Panc1 (cell line): ENCODE measurements at regions not wholly inside any gene's neighbourhood (a gene's known extent, or its start where the extent isn't known, plus 50 kb on each side); places are given as distances from the start of the nearest gene placed in this dataset.

Experiments
- ATAC-seq: fragments of 200-7000 bp; cut with Tn5 transposase; 2 replicates; pipeline ENCODE4 v1.9.1; 2020; ENCODE audit warnings: mild to moderate bottlenecking, moderate library complexity
- BruUV-seq: library from RNA; stranded (reverse); fragments of 400-500 nt; replicated peaks from 2 replicates; lab custom pipeline; 2021; lab: Mats Ljungman, UMichigan
- CTCF ChIA-PET: fragments of 300-600 bp; sonication (Branson Sonifier 250); formaldehyde crosslinking; loops from one replicate; lab custom pipeline; 2022; ENCODE audit warnings: antibody characterized with exemption; lab: Charles Lee
- POLR2A ChIA-PET: fragments of 300-600 bp; sonication (Branson Sonifier 250); formaldehyde crosslinking; loops from one replicate; lab custom pipeline; 2022; ENCODE audit warnings: antibody characterized with exemption; lab: Charles Lee
- DNase-seq: peaks from one replicate; pipeline ENCODE4 v3.0.0-alpha.2; 2010; ENCODE audit warnings: low read depth, low spot score
- H3K27ac ChIP-seq: 2 replicates; pipeline ENCODE4 v1.5.1; 2011; ENCODE audit warnings: mild to moderate bottlenecking, low read length, inconsistent platforms
- H3K27me3 ChIP-seq: fragments of 200-500 bp; sonication (Bioruptor generic); 2 replicates; pipeline ENCODE4 v1.6.0; 2014; ENCODE audit warnings: low read length, inconsistent platforms; ENCODE audit not compliant: control insufficient read depth, insufficient read depth
- H3K36me3 ChIP-seq: fragments of 200-500 bp; sonication (Bioruptor generic); 2 replicates; pipeline ENCODE4 v1.5.1; 2014; ENCODE audit warnings: inconsistent platforms, mild to moderate bottlenecking, low read length, moderate library complexity; ENCODE audit not compliant: control insufficient read depth, insufficient read depth
- H3K4me1 ChIP-seq: 2 replicates; pipeline ENCODE4 v1.5.1; 2011; ENCODE audit warnings: inconsistent platforms, mild to moderate bottlenecking, low read length, moderate library complexity; ENCODE audit not compliant: control insufficient read depth, insufficient read depth
- H3K4me3 ChIP-seq, 2 experiments: 2 replicates each; pipeline ENCODE4 v1.5.1; 2011 to 2012; ENCODE audit warnings: low read depth in 2 of 2, low read length in 2 of 2, mild to moderate bottlenecking in 2 of 2, inconsistent platforms in 1 of 2, moderate library complexity in 1 of 2
- H3K9me3 ChIP-seq: fragments of 200-500 bp; sonication (Bioruptor generic); 2 replicates; pipeline ENCODE4 v1.5.1; 2014; ENCODE audit warnings: low read depth, mild to moderate bottlenecking, inconsistent platforms, low read length, moderate library complexity; ENCODE audit not compliant: control insufficient read depth, insufficient read depth
- CTCF ChIP-seq: fragments of 450-650 bp; IDR thresholded peaks from 2 replicates; pipeline ENCODE4 v1.5.1; 2017; ENCODE audit warnings: mild to moderate bottlenecking
- POLR2AphosphoS5 ChIP-seq: IDR thresholded peaks from 2 replicates; pipeline ENCODE4 v1.6.1; 2012; ENCODE audit warnings: mild to moderate bottlenecking, low read depth, low read length, moderate library complexity
- SIN3A ChIP-seq: IDR thresholded peaks from 2 replicates; pipeline ENCODE4 v1.6.1; 2012; ENCODE audit warnings: low read depth, mild to moderate bottlenecking, low read length, moderate library complexity, borderline replicate concordance; ENCODE audit not compliant: insufficient read depth
- TCF7L2 ChIP-seq: IDR thresholded peaks from 2 replicates; pipeline ENCODE4 v1.6.1; 2011; ENCODE audit warnings: mild to moderate bottlenecking, low read depth, low read length, inconsistent platforms
- in situ Hi-C: cut with HindIII; loops from 2 replicates; pipeline ENCODE4 v1.10.0; 2016; ENCODE audit warnings: low sequenced_read_pairs, low pct_unique_long_range_greater_than_20kb
- intact Hi-C: fragments of 100-400 bp; cut with micrococcal nuclease; formaldehyde crosslinking; loops from one replicate; pipeline ENCODE4 v1.10.0; 2022; ENCODE audit not compliant: unreplicated experiment
- TF ChIP-seq, protein P1 (sequence below), 2 experiments: IDR thresholded peaks; 2 replicates each; pipeline ENCODE4 v1.6.1; 2011 to 2012; ENCODE audit warnings: low read depth in 2 of 2, control low read depth in 1 of 2, low read length in 1 of 2, mild to moderate bottlenecking in 1 of 2, moderate library complexity in 1 of 2; ENCODE audit not compliant: insufficient read depth in 1 of 2

GRCh38 chr18:51997129-51997528 lies 342.9 kb upstream of the DCC start:
- ChIA-PET CTCF (no interaction called here), POLR2A (no interaction called here)
- no TSS peak for BruUV-seq
- Histone ChIP-seq H3K27me3 (no peaks in the 10 kb centered on the region), H3K4me1 (no peaks in the 10 kb centered on the region), H3K36me3 (no peaks in the 10 kb centered on the region), H3K27ac (no peak overlapping the region), H3K4me3 (no peak overlapping the region), H3K9me3 (no peaks in the 10 kb centered on the region)
- TF ChIP-seq POLR2AphosphoS5 = no peak
- no peak for TF ChIP-seq TCF7L2
- TF ChIP-seq CTCF = no peak
- no peak for TF ChIP-seq SIN3A
- TF ChIP-seq, protein P1, sequence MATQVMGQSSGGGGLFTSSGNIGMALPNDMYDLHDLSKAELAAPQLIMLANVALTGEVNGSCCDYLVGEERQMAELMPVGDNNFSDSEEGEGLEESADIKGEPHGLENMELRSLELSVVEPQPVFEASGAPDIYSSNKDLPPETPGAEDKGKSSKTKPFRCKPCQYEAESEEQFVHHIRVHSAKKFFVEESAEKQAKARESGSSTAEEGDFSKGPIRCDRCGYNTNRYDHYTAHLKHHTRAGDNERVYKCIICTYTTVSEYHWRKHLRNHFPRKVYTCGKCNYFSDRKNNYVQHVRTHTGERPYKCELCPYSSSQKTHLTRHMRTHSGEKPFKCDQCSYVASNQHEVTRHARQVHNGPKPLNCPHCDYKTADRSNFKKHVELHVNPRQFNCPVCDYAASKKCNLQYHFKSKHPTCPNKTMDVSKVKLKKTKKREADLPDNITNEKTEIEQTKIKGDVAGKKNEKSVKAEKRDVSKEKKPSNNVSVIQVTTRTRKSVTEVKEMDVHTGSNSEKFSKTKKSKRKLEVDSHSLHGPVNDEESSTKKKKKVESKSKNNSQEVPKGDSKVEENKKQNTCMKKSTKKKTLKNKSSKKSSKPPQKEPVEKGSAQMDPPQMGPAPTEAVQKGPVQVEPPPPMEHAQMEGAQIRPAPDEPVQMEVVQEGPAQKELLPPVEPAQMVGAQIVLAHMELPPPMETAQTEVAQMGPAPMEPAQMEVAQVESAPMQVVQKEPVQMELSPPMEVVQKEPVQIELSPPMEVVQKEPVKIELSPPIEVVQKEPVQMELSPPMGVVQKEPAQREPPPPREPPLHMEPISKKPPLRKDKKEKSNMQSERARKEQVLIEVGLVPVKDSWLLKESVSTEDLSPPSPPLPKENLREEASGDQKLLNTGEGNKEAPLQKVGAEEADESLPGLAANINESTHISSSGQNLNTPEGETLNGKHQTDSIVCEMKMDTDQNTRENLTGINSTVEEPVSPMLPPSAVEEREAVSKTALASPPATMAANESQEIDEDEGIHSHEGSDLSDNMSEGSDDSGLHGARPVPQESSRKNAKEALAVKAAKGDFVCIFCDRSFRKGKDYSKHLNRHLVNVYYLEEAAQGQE (IDR thresholded peaks at IDR 0.05; ENCODE audit: insufficient read depth in 1 of 2, low read depth in 2 of 2, low read length in 1 of 2) = no peak
- no peak for DNase-seq
- in situ Hi-C loops = no loop called here
- intact Hi-C loops = no loop called here
- ATAC-seq = no peak

GRCh38 chr18:51998066-51998465 lies 341.9 kb upstream of the DCC start:
- H3K36me3 ChIP-seq = no peaks in the 10 kb centered on the region
- DNase-seq (no peak), ATAC-seq (no peak)
- H3K27ac ChIP-seq = no peak overlapping the region
- H3K4me1 ChIP-seq = no peaks in the 10 kb centered on the region
- H3K9me3 ChIP-seq = no peaks in the 10 kb centered on the region
- no peaks in the 10 kb centered on the region for H3K27me3 ChIP-seq
- no TSS peak for BruUV-seq
- intact Hi-C loops (no loop called here), in situ Hi-C loops (no loop called here)
- H3K4me3 ChIP-seq = no peak overlapping the region
- TF ChIP-seq TCF7L2 (no peak), SIN3A (no peak), CTCF (no peak), POLR2AphosphoS5 (no peak)
- TF ChIP-seq, protein P1 (IDR thresholded peaks at IDR 0.05; ENCODE audit: insufficient read depth in 1 of 2, low read depth in 2 of 2, low read length in 1 of 2) = no peak
- POLR2A ChIA-PET = no interaction called here
- CTCF ChIA-PET = no interaction called here
